IMR-90 (cell line): ENCODE measurements at regions not wholly inside any gene's neighbourhood (a gene's known extent, or its start where the extent isn't known, plus 50 kb on each side); places are given as distances from the start of the nearest gene placed in this dataset.

ENCODE experiments used
- ATAC-seq: fragments of 200-7000 bp; cut with Tn5 transposase; 2 replicates; pipeline ENCODE4 v1.9.1; 2020; ENCODE audit warnings: low read depth, mild to moderate bottlenecking, moderate library complexity
- BruUV-seq: library from RNA; stranded (reverse); fragments of 400-500 nt; replicated peaks from 2 replicates; lab custom pipeline; 2021; lab: Mats Ljungman, UMichigan
- CTCF ChIA-PET: fragments of 300-600 bp; formaldehyde crosslinking; extraction: SDS; loops from one replicate; lab custom pipeline; 2021; ENCODE audit warnings: antibody characterized with exemption; lab: Yijun Ruan, JAX
- POLR2A ChIA-PET: fragments of 300-600 bp; sonication (Branson Sonifier 250); formaldehyde crosslinking; loops from one replicate; lab custom pipeline; 2022; ENCODE audit warnings: antibody characterized with exemption; ENCODE audit not compliant: unreplicated experiment; lab: Charles Lee
- DNase-seq: peaks from one replicate; pipeline ENCODE4 v3.0.0; 2013
- H2AFZ ChIP-seq: replicated peaks from 2 replicates; pipeline ENCODE3; 2013; ENCODE audit warnings: low read length, mild to moderate bottlenecking; ENCODE audit not compliant: poor library complexity
- H2AK5ac ChIP-seq: 2 replicates; pipeline ENCODE4 v1.6.1; 2013; ENCODE audit warnings: low read depth, low read length, inconsistent platforms
- H2AK9ac ChIP-seq: replicated peaks from 2 replicates; pipeline ENCODE3; 2013; ENCODE audit warnings: mild to moderate bottlenecking, low read depth, low read length, moderate library complexity; ENCODE audit not compliant: poor library complexity
- H2BK120ac ChIP-seq: 2 replicates; pipeline ENCODE4 v1.6.1; 2013; ENCODE audit warnings: low read depth, low read length, inconsistent platforms
- H2BK15ac ChIP-seq: 3 replicates; pipeline ENCODE4 v1.6.1; 2013; ENCODE audit warnings: low read depth, low read length, inconsistent platforms
- H2BK20ac ChIP-seq: 2 replicates; pipeline ENCODE4 v1.6.1; 2013; ENCODE audit warnings: low read depth, mild to moderate bottlenecking, inconsistent platforms, low read length, moderate library complexity
- H2BK5ac ChIP-seq: 2 replicates; pipeline ENCODE4 v1.6.1; 2013; ENCODE audit warnings: mild to moderate bottlenecking, low read depth, low read length, inconsistent platforms; ENCODE audit not compliant: poor library complexity, severe bottlenecking
- H3K14ac ChIP-seq: replicated peaks from 2 replicates; pipeline ENCODE4 v1.6.1; 2013; ENCODE audit warnings: low read depth, low read length, inconsistent platforms
- H3K18ac ChIP-seq: 2 replicates; pipeline ENCODE4 v1.6.1; 2013; ENCODE audit warnings: low read depth, low read length, control low read depth
- H3K23ac ChIP-seq: 2 replicates; pipeline ENCODE4 v1.6.1; 2013; ENCODE audit warnings: low read depth, low read length, inconsistent platforms
- H3K27ac ChIP-seq: 2 replicates; pipeline ENCODE4 v1.5.1; 2013; ENCODE audit warnings: mild to moderate bottlenecking, control low read depth, low read length; ENCODE audit not compliant: insufficient read depth
- H3K27me3 ChIP-seq: 2 replicates; pipeline ENCODE4 v1.6.1; 2013; ENCODE audit warnings: low read length; ENCODE audit not compliant: control insufficient read depth, insufficient read depth
- H3K36me3 ChIP-seq: 2 replicates; pipeline ENCODE4 v1.6.1; 2013; ENCODE audit warnings: low read length, mixed read lengths; ENCODE audit not compliant: control insufficient read depth, insufficient read depth
- H3K4ac ChIP-seq: 2 replicates; pipeline ENCODE4 v1.6.1; 2013; ENCODE audit warnings: low read depth, low read length, inconsistent platforms
- H3K4me1 ChIP-seq: 2 replicates; pipeline ENCODE4 v1.6.1; 2013; ENCODE audit warnings: low read length, mixed read lengths; ENCODE audit not compliant: control insufficient read depth, insufficient read depth
- H3K4me2 ChIP-seq: 2 replicates; pipeline ENCODE4 v1.6.1; 2013; ENCODE audit warnings: low read depth, mild to moderate bottlenecking, control low read depth, low read length, moderate library complexity
- H3K4me3 ChIP-seq: 2 replicates; pipeline ENCODE4 v1.5.1; 2013; ENCODE audit warnings: low read depth, mild to moderate bottlenecking, control low read depth, low read length, moderate library complexity; ENCODE audit not compliant: insufficient read depth
- H3K56ac ChIP-seq: 2 replicates; pipeline ENCODE4 v1.6.1; 2013; ENCODE audit warnings: low read length, inconsistent platforms; ENCODE audit not compliant: insufficient read depth; ENCODE audit errors: extremely low read depth
- H3K79me1 ChIP-seq, 2 experiments: 2 replicates each; pipeline ENCODE4 v1.6.1; 2013; ENCODE audit warnings: low read length in 2 of 2, inconsistent platforms in 1 of 2, low read depth in 1 of 2
- H3K9ac ChIP-seq: 2 replicates; pipeline ENCODE4 v1.6.1; 2013; ENCODE audit warnings: low read depth, low read length, control low read depth
- H3K9me1 ChIP-seq: 2 replicates; pipeline ENCODE4 v1.6.1; 2013; ENCODE audit warnings: low read length, inconsistent platforms; ENCODE audit not compliant: insufficient read depth
- H3K9me3 ChIP-seq: 2 replicates; pipeline ENCODE4 v1.6.1; 2013; ENCODE audit warnings: low read length; ENCODE audit not compliant: control insufficient read depth, insufficient read depth
- H4K20me1 ChIP-seq: 2 replicates; pipeline ENCODE4 v1.6.1; 2013; ENCODE audit warnings: low read length, inconsistent platforms; ENCODE audit not compliant: insufficient read depth
- H4K5ac ChIP-seq: 2 replicates; pipeline ENCODE4 v1.6.1; 2013; ENCODE audit warnings: mild to moderate bottlenecking, low read depth, low read length, control low read depth
- H4K8ac ChIP-seq, 2 experiments: 2 replicates each; pipeline ENCODE4 v1.6.1; 2013; ENCODE audit warnings: low read depth in 2 of 2, low read length in 2 of 2, control low read depth in 1 of 2, inconsistent platforms in 1 of 2
- H4K91ac ChIP-seq: 2 replicates; pipeline ENCODE4 v1.6.1; 2013; ENCODE audit warnings: low read depth, low read length, inconsistent platforms; ENCODE audit not compliant: insufficient read depth
- BHLHE40 ChIP-seq: fragments of 150-350 bp; IDR thresholded peaks from 2 replicates; pipeline ENCODE4 v1.6.1; 2016; ENCODE audit warnings: mild to moderate bottlenecking, low read depth, low read length
- CHD1 ChIP-seq: IDR thresholded peaks from 2 replicates; pipeline ENCODE4 v1.6.1; 2012; ENCODE audit warnings: low read depth, low read length, improper control_type of control experiment
- CTCF ChIP-seq: conservative IDR thresholded peaks from 2 replicates; pipeline ENCODE4 v1.5.1; 2012; ENCODE audit warnings: mild to moderate bottlenecking, low read depth, low read length, improper control_type of control experiment
- FOS ChIP-seq: fragments of 150-350 bp; IDR thresholded peaks from 2 replicates; pipeline ENCODE4 v1.6.1; 2016; ENCODE audit warnings: low read depth, low read length
- MAFK ChIP-seq: IDR thresholded peaks from 2 replicates; pipeline ENCODE4 v1.6.1; 2012; ENCODE audit warnings: low read depth, low read length, improper control_type of control experiment
- MAZ ChIP-seq: IDR thresholded peaks from 2 replicates; pipeline ENCODE4 v1.6.1; 2012; ENCODE audit warnings: low read depth, mild to moderate bottlenecking, low read length, improper control_type of control experiment, moderate library complexity, borderline replicate concordance
- MXI1 ChIP-seq: IDR thresholded peaks from 2 replicates; pipeline ENCODE4 v1.6.1; 2012; ENCODE audit warnings: low read depth, mild to moderate bottlenecking, low read length, moderate library complexity, borderline replicate concordance
- NFE2L2 ChIP-seq: fragments of 150-350 bp; IDR thresholded peaks from 2 replicates; pipeline ENCODE4 v1.6.1; 2016; ENCODE audit warnings: low read depth, mild to moderate bottlenecking, low read length
- POLR2A ChIP-seq: IDR thresholded peaks from 2 replicates; pipeline ENCODE4 v1.6.1; 2012; ENCODE audit warnings: mild to moderate bottlenecking, low read depth, low read length
- RAD21 ChIP-seq: IDR thresholded peaks from 2 replicates; pipeline ENCODE4 v1.6.1; 2012; ENCODE audit warnings: low read length, improper control_type of control experiment
- RCOR1 ChIP-seq: IDR thresholded peaks from 2 replicates; pipeline ENCODE4 v1.6.1; 2012; ENCODE audit warnings: mild to moderate bottlenecking, low read length, improper control_type of control experiment; ENCODE audit not compliant: insufficient replicate concordance
- RFX5 ChIP-seq: IDR thresholded peaks from 2 replicates; pipeline ENCODE4 v1.8.0; 2012; ENCODE audit warnings: low read depth, mild to moderate bottlenecking, low read length, moderate library complexity
- SMC3 ChIP-seq: fragments of 150-350 bp; IDR thresholded peaks from 2 replicates; pipeline ENCODE4 v1.6.1; 2016; ENCODE audit warnings: low read depth, mild to moderate bottlenecking, antibody characterized with exemption, low read length, moderate library complexity
- USF2 ChIP-seq: fragments of 150-350 bp; IDR thresholded peaks from 2 replicates; pipeline ENCODE4 v1.6.1; 2017; ENCODE audit warnings: mild to moderate bottlenecking, antibody characterized with exemption, low read length, low read depth
- WGBS, 2 experiments: methylation state at CpG; one replicate each; pipeline versions ENCODE4 v1.1.5 to v1.1.7; 2013; ENCODE audit warnings: missing lambda C conversion rate in 2 of 2; ENCODE audit not compliant: insufficient read length in 1 of 2; ENCODE audit errors: extremely low coverage in 2 of 2; 5-methylcytosine and 5-hydroxymethylcytosine counted together
- dilution Hi-C: fragments of 300-500 bp; cut with HindIII; formaldehyde crosslinking; loops from one replicate; pipeline ENCODE4 v1.14.3; 2018; ENCODE audit warnings: low sequenced_read_pairs; ENCODE audit not compliant: unreplicated experiment
- in situ Hi-C: fragments of 300-500 bp; cut with MboI; formaldehyde crosslinking; loops from 3 replicates; pipeline ENCODE4 v1.14.3; 2019; ENCODE audit warnings: low sequenced_read_pairs, inconsistent platforms, mixed read lengths
- intact Hi-C: fragments of 100-400 bp; cut with micrococcal nuclease; formaldehyde crosslinking; loops from 2 replicates; pipeline ENCODE4 v1.10.0; 2022
- TF ChIP-seq, protein P1 (sequence below): fragments of 150-350 bp; IDR thresholded peaks from 2 replicates; pipeline ENCODE4 v1.6.1; 2016; ENCODE audit warnings: low read depth, mild to moderate bottlenecking, low read length, moderate library complexity, borderline replicate concordance

DNA sequence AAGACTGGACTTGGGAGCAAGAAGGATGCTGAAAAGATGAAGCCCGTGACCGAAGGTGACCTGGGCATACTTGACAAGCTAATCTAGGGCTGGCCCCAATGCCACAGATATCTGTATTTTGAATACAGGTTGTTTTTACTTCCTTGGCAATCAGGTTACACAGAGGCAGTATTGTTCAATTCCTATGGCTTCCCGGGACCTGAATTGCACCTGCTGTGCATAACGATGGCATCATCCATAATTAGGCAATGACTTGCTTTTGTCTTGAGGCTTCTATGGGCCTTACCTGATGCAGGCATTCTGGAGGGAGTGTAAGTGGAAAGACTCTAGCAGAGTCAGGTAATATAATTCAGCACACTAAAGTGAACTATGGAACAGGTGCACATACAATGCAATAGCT lies 60.6 kb upstream of the CUL3 start:
- H2BK120ac ChIP-seq: no peak overlapping the region
- no peaks in the 10 kb centered on the region for H3K79me1 ChIP-seq
- no peak for TF ChIP-seq MXI1
- TF ChIP-seq USF2: no peak
- no peak for TF ChIP-seq POLR2A
- TF ChIP-seq BHLHE40: no peak
- TF ChIP-seq NFE2L2: no peak
- no peak for TF ChIP-seq RFX5
- no peak for TF ChIP-seq RAD21
- no peak for TF ChIP-seq SMC3
- TF ChIP-seq MAFK: no peak
- no peak for TF ChIP-seq CTCF
- TF ChIP-seq, protein P1, sequence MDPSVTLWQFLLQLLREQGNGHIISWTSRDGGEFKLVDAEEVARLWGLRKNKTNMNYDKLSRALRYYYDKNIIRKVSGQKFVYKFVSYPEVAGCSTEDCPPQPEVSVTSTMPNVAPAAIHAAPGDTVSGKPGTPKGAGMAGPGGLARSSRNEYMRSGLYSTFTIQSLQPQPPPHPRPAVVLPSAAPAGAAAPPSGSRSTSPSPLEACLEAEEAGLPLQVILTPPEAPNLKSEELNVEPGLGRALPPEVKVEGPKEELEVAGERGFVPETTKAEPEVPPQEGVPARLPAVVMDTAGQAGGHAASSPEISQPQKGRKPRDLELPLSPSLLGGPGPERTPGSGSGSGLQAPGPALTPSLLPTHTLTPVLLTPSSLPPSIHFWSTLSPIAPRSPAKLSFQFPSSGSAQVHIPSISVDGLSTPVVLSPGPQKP: no peak
- no peak for TF ChIP-seq FOS
- no peak for TF ChIP-seq MAZ
- TF ChIP-seq CHD1: no peak
- no peak for TF ChIP-seq RCOR1
- no peak overlapping the region for H3K27ac ChIP-seq
- no peak overlapping the region for H4K91ac ChIP-seq
- H3K14ac ChIP-seq: no peak overlapping the region
- BruUV-seq: no TSS peak
- no peak overlapping the region for H3K23ac ChIP-seq
- H3K9ac ChIP-seq: no peak overlapping the region
- dilution Hi-C loops: no loop called here
- no peaks in the 10 kb centered on the region for H3K4me1 ChIP-seq
- ChIA-PET POLR2A (no interaction called here), CTCF (interaction anchor here (0.6 to 1.4 kb wide), 3 partner anchors 10 to 1403 kb away, joined by 3 to 4 read pairs (median 3); no protein-coding TSS in a partner anchor)
- H3K36me3 ChIP-seq: no peaks in the 10 kb centered on the region
- ATAC-seq (no peak), DNase-seq (no peak)
- H2AK9ac ChIP-seq: no peak overlapping the region
- H3K9me1 ChIP-seq: no peaks in the 10 kb centered on the region
- H3K18ac ChIP-seq: no peak overlapping the region
- H3K9me3 ChIP-seq: no peaks in the 10 kb centered on the region
- no peak overlapping the region for H3K4me3 ChIP-seq
- no peak overlapping the region for H4K5ac ChIP-seq
- no peak overlapping the region for H2BK20ac ChIP-seq
- no peak overlapping the region for H2AFZ ChIP-seq
- H4K20me1 ChIP-seq: no peaks in the 10 kb centered on the region
- H3K4ac ChIP-seq: no peak overlapping the region
- H4K8ac ChIP-seq: no peak overlapping the region
- no peak overlapping the region for H3K56ac ChIP-seq
- no peak overlapping the region for H3K4me2 ChIP-seq
- H2BK15ac ChIP-seq: no peak overlapping the region
- H2AK5ac ChIP-seq: no peak overlapping the region
- peaks cover 2% of the 10 kb centered on the region for H3K27me3 ChIP-seq
- no peak overlapping the region for H2BK5ac ChIP-seq
- in situ Hi-C loops: loop anchor here (5.0 to 10.0 kb wide), 2 partner anchors 288 to 661 kb away; no protein-coding TSS in a partner anchor
- no CpG with 5 or more reads among the region's 4 CpGs for WGBS, 2 experiments
- intact Hi-C loops: loop anchor here (1.0 to 10.0 kb wide), 3 partner anchors 131 to 288 kb away; no protein-coding TSS in a partner anchor
